HCT116 (cell line): ENCODE measurements at regions not wholly inside any gene's neighbourhood (a gene's known extent, or its start where the extent isn't known, plus 50 kb on each side); places are given as distances from the start of the nearest gene placed in this dataset.

Experiments used
- ATAC-seq: fragments of 200-7000 bp; cut with Tn5 transposase; 2 replicates; pipeline ENCODE4 v1.9.1; 2020; ENCODE audit warnings: mild to moderate bottlenecking, moderate library complexity
- BruUV-seq: library from RNA; stranded (reverse); fragments of 400-500 nt; replicated peaks from 2 replicates; lab custom pipeline; 2021; lab: Mats Ljungman, UMichigan
- CTCF ChIA-PET: fragments of 300-600 bp; sonication (Branson Sonifier 250); formaldehyde crosslinking; loops from one replicate; lab custom pipeline; 2021; ENCODE audit warnings: antibody characterized with exemption; lab: Charles Lee
- POLR2A ChIA-PET: fragments of 300-600, 350-600 bp; sonication (Branson Sonifier 250); formaldehyde crosslinking; loops from one replicate; lab custom pipeline; 2021; ENCODE audit warnings: antibody characterized with exemption; lab: Charles Lee
- RAD21 ChIA-PET, 2 experiments: fragments of 300-600 bp; sonication (Branson Sonifier 250); formaldehyde crosslinking; loops; one replicate each; lab custom pipeline; 2023; ENCODE audit warnings: low total read pairs in 2 of 2; ENCODE audit not compliant: uncharacterized antibody in 2 of 2, unreplicated experiment in 2 of 2, low non-redundant PET in 1 of 2; lab: Charles Lee
- DNase-seq: peaks from one replicate; pipeline ENCODE4 v3.0.0-alpha.2; 2010; ENCODE audit warnings: low read depth, low spot score
- H2AFZ ChIP-seq: fragments of 200-600 bp; shearing (Covaris generic), sonication (generic); 2 replicates; pipeline ENCODE4 v1.6.1; 2017; ENCODE audit warnings: low read depth, mixed run types, mixed read lengths, antibody characterized with exemption, low read length; ENCODE audit not compliant: poor library complexity, severe bottlenecking
- H3K27ac ChIP-seq: 2 replicates; pipeline ENCODE4 v1.5.1; 2012; ENCODE audit warnings: low read depth, low read length
- H3K27me3 ChIP-seq: fragments of 200-600 bp; sonication (generic); 2 replicates; pipeline ENCODE4 v1.6.1; 2016; ENCODE audit warnings: mixed run types, low read length, mixed read lengths; ENCODE audit not compliant: insufficient read depth
- H3K36me3 ChIP-seq, 2 experiments: fragments of 200-500 bp in 1 of 2; fragments of 200-600 bp in 1 of 2; sonication (Bioruptor generic) in 1 of 2; sonication (generic) in 1 of 2; 2 replicates each; pipeline versions ENCODE4 v1.5.1 to v1.6.1; 2014 to 2016; ENCODE audit warnings: low read length in 2 of 2, inconsistent platforms in 1 of 2, mixed read lengths in 1 of 2, mixed run types in 1 of 2; ENCODE audit not compliant: insufficient read depth in 2 of 2, control insufficient read depth in 1 of 2
- H3K4me1 ChIP-seq, 2 experiments: fragments of 200-600 bp in 1 of 2; sonication (generic) in 1 of 2; 2 replicates each; pipeline versions ENCODE4 v1.5.1 to v1.6.1; 2012 to 2017; ENCODE audit warnings: low read length in 2 of 2, inconsistent platforms in 1 of 2, mild to moderate bottlenecking in 1 of 2, mixed read lengths in 1 of 2, mixed run types in 1 of 2, moderate library complexity in 1 of 2; ENCODE audit not compliant: insufficient read depth in 2 of 2, control insufficient read depth in 1 of 2
- H3K4me2 ChIP-seq: fragments of 200-600 bp; sonication (generic); 2 replicates; pipeline ENCODE4 v1.6.1; 2017; ENCODE audit warnings: mixed run types, low read length, mixed read lengths
- H3K4me3 ChIP-seq, 2 experiments: fragments of 200-600 bp in 1 of 2; sonication (generic) in 1 of 2; replicated peaks in 1 of 2; 2 replicates each; pipeline ENCODE4 v1.5.1; 2011 to 2016; ENCODE audit warnings: low read length in 2 of 2, control low read depth in 1 of 2, low read depth in 1 of 2, mild to moderate bottlenecking in 1 of 2, mixed read lengths in 1 of 2, mixed run types in 1 of 2
- H3K79me2 ChIP-seq: fragments of 200-600 bp; sonication (generic); 2 replicates; pipeline ENCODE4 v1.6.1; 2017; ENCODE audit warnings: mild to moderate bottlenecking, mixed run types, low read length, moderate library complexity, mixed read lengths; ENCODE audit not compliant: insufficient read depth
- H3K9ac ChIP-seq: fragments of 200-600 bp; sonication (generic); 2 replicates; pipeline ENCODE4 v1.6.1; 2016; ENCODE audit warnings: low read length, mixed read lengths
- H3K9me2 ChIP-seq: fragments of 200-600 bp; sonication (generic), shearing (Covaris generic); 2 replicates; pipeline ENCODE4 v1.6.1; 2017; ENCODE audit warnings: mixed run types, mild to moderate bottlenecking, moderate library complexity; ENCODE audit not compliant: insufficient read depth
- H3K9me3 ChIP-seq, 2 experiments: fragments of 200-500 bp in 1 of 2; fragments of 200-600 bp in 1 of 2; sonication (Bioruptor generic) in 1 of 2; sonication (generic) in 1 of 2; 2 replicates each; pipeline ENCODE4 v1.6.1; 2014 to 2017; ENCODE audit warnings: low read length in 2 of 2, mixed read lengths in 2 of 2, inconsistent platforms in 1 of 2, low read depth in 1 of 2, mild to moderate bottlenecking in 1 of 2, mixed run types in 1 of 2, moderate library complexity in 1 of 2; ENCODE audit not compliant: control insufficient read depth in 1 of 2, insufficient read depth in 1 of 2
- H4K20me1 ChIP-seq: fragments of 200-600 bp; sonication (generic), shearing (Covaris generic); 2 replicates; pipeline ENCODE4 v1.6.1; 2017; ENCODE audit warnings: mixed run types, mild to moderate bottlenecking, moderate library complexity; ENCODE audit not compliant: insufficient read depth
- ATF3 ChIP-seq: IDR thresholded peaks from 2 replicates; pipeline ENCODE4 v1.6.1; 2012
- CBX3 ChIP-seq: IDR thresholded peaks from 2 replicates; pipeline ENCODE4 v1.6.1; 2012; ENCODE audit warnings: low read depth
- CEBPB ChIP-seq: IDR thresholded peaks from 2 replicates; pipeline ENCODE4 v1.6.1; 2012; ENCODE audit warnings: low read depth
- CTCF ChIP-seq, 3 experiments: fragments of 200-600 bp in 1 of 3; sonication (generic) in 1 of 3; IDR thresholded peaks in 2 of 3; conservative IDR thresholded peaks in 1 of 3; 2 replicates each; pipeline ENCODE4 v1.5.1; 2012 to 2017; ENCODE audit warnings: low read depth in 2 of 3, low read length in 2 of 3, antibody characterized with exemption in 1 of 3, borderline replicate concordance in 1 of 3, control low read depth in 1 of 3, mild to moderate bottlenecking in 1 of 3, mixed read lengths in 1 of 3, mixed run types in 1 of 3, moderate library complexity in 1 of 3; ENCODE audit not compliant: insufficient read depth in 1 of 3
- EGR1 ChIP-seq: IDR thresholded peaks from 2 replicates; pipeline ENCODE4 v1.6.1; 2012; ENCODE audit warnings: low read depth
- ELF1 ChIP-seq: IDR thresholded peaks from 2 replicates; pipeline ENCODE4 v1.6.1; 2012; ENCODE audit warnings: low read depth, borderline replicate concordance
- EZH2 ChIP-seq: fragments of 200-600 bp; sonication (generic); IDR thresholded peaks from 2 replicates; pipeline ENCODE4 v1.6.1; 2017; ENCODE audit warnings: antibody characterized with exemption, mixed run types
- EZH2phosphoT487 ChIP-seq: fragments of 200-600 bp; IDR thresholded peaks from 2 replicates; pipeline ENCODE4 v1.6.1; 2018; ENCODE audit warnings: antibody characterized with exemption, borderline replicate concordance
- FOSL1 ChIP-seq: IDR thresholded peaks from 2 replicates; pipeline ENCODE4 v1.6.1; 2012; ENCODE audit warnings: low read depth
- JUND ChIP-seq: IDR thresholded peaks from 2 replicates; pipeline ENCODE4 v1.6.1; 2012
- MAX ChIP-seq: IDR thresholded peaks from 2 replicates; pipeline ENCODE4 v1.6.1; 2012
- POLR2A ChIP-seq: IDR thresholded peaks from 2 replicates; pipeline ENCODE4 v1.7.0; 2011; ENCODE audit warnings: borderline replicate concordance; ENCODE audit not compliant: insufficient read depth, insufficient read length; ENCODE audit errors: extremely low read depth
- SIN3A ChIP-seq: IDR thresholded peaks from 2 replicates; pipeline ENCODE4 v1.6.1; 2012; ENCODE audit warnings: low read depth
- SRF ChIP-seq: IDR thresholded peaks from 2 replicates; pipeline ENCODE4 v1.6.1; 2012; ENCODE audit warnings: low read depth
- TCF7L2 ChIP-seq: IDR thresholded peaks from 2 replicates; pipeline ENCODE4 v1.7.0; 2011; ENCODE audit warnings: borderline replicate concordance, inconsistent platforms; ENCODE audit not compliant: insufficient read depth, insufficient read length; ENCODE audit errors: extremely low read depth
- YY1 ChIP-seq: IDR thresholded peaks from 2 replicates; pipeline ENCODE4 v1.6.1; 2011; ENCODE audit warnings: low read length, low read depth, moderate library complexity, mild to moderate bottlenecking; ENCODE audit not compliant: insufficient replicate concordance; ENCODE audit errors: extremely low read depth
- ZFX ChIP-seq: fragments of 450-650 bp; IDR thresholded peaks from 2 replicates; pipeline ENCODE4 v1.6.1; 2017
- intact Hi-C: fragments of 100-400 bp; cut with micrococcal nuclease; formaldehyde crosslinking; loops from 2 replicates; pipeline ENCODE4 v1.10.0; 2022

- no peak for TF ChIP-seq MAX
- TF ChIP-seq JUND = no peak
- no peak for TF ChIP-seq TCF7L2
- TF ChIP-seq ELF1 = no peak
- TF ChIP-seq POLR2A = no peak
- no peak for TF ChIP-seq EZH2
- ATAC-seq (no peak), DNase-seq (no peak)
- no peak overlapping the region for H3K27ac ChIP-seq
- no TSS peak for BruUV-seq
- no peak overlapping the region for H3K9ac ChIP-seq
- no peaks in the 10 kb centered on the region for H3K9me3 ChIP-seq
- RAD21 ChIA-PET = no interaction called here
- H3K79me2 ChIP-seq = no peaks in the 10 kb centered on the region
- H3K4me2 ChIP-seq = no peak overlapping the region
- H3K36me3 ChIP-seq = no peaks in the 10 kb centered on the region
- H3K27me3 ChIP-seq = peaks cover 23% of the 10 kb centered on the region
- H3K9me2 ChIP-seq = no peaks in the 10 kb centered on the region
- H3K4me3 ChIP-seq = no peak overlapping the region
- POLR2A ChIA-PET = no interaction called here
- no peaks in the 10 kb centered on the region for H4K20me1 ChIP-seq
- intact Hi-C loops = no loop called here
- no peaks in the 10 kb centered on the region for H3K4me1 ChIP-seq
- CTCF ChIA-PET = no interaction called here
- no peak overlapping the region for H2AFZ ChIP-seq
These were observed 253.1 kb upstream of the SALL3 start for GRCh38 chr18:78726326-78727056.

- DNase-seq (no peak), ATAC-seq (no peak)
- Histone ChIP-seq H2AFZ (no peak overlapping the region), H3K79me2 (no peaks in the 10 kb centered on the region), H3K9ac (no peak overlapping the region), H3K4me3 (no peak overlapping the region), H3K9me2 (no peaks in the 10 kb centered on the region), H3K4me2 (no peak overlapping the region), H3K27me3 (peaks cover 23% of the 10 kb centered on the region), H3K4me1 (no peaks in the 10 kb centered on the region), H4K20me1 (no peaks in the 10 kb centered on the region), H3K36me3 (no peaks in the 10 kb centered on the region), H3K27ac (no peak overlapping the region), H3K9me3 (no peaks in the 10 kb centered on the region)
- intact Hi-C loops = no loop called here
- POLR2A ChIA-PET = no interaction called here
- BruUV-seq = no TSS peak
- CTCF ChIA-PET = no interaction called here
- RAD21 ChIA-PET = no interaction called here
- no peak for TF ChIP-seq YY1
- TF ChIP-seq EGR1 = no peak
- TF ChIP-seq SRF = no peak
- no peak for TF ChIP-seq CEBPB
- TF ChIP-seq SIN3A = no peak
- TF ChIP-seq CBX3 = no peak
- TF ChIP-seq POLR2A = no peak
- TF ChIP-seq CTCF (IDR thresholded peaks at IDR 0.05 in 2 of 3, conservative IDR thresholded peaks at IDR 0.05 in 1 of 3; ENCODE audit: borderline replicate concordance in 1 of 3, insufficient read depth in 1 of 3, low read depth in 2 of 3, low read length in 2 of 3) = no peak
- TF ChIP-seq ZFX = no peak
- TF ChIP-seq FOSL1 = no peak
- TF ChIP-seq MAX = no peak
- TF ChIP-seq EZH2phosphoT487 = no peak
- no peak for TF ChIP-seq ATF3
- no peak for TF ChIP-seq TCF7L2
- TF ChIP-seq JUND = no peak
These were observed 252.4 kb upstream of the SALL3 start for GRCh38 chr18:78727057-78727739.
